Adrenal gland (tissue), 9 donors: ENCODE measurements at regions not wholly inside any gene's neighbourhood (a gene's known extent, or its start where the extent isn't known, plus 50 kb on each side); places are given as distances from the start of the nearest gene placed in this dataset.
A peak's percentile ranks its signal among the peaks of the same experiment; 100 is the strongest.

ENCODE experiments used
- DNase-seq, 7 donors: peaks; one replicate each; pipeline ENCODE4 v3.0.0-alpha.2; 2019 to 2020
- H3K27ac ChIP-seq, 5 donors: fragments of 200-600 bp; sonication (generic) in 4 of 5; 1 replicate in 3 of 5; 2 replicates in 2 of 5; pipeline versions ENCODE4 v1.5.1 to v1.8.0; 2016 to 2020; ENCODE audit warnings: mild to moderate bottlenecking in 1 of 5
- H3K27me3 ChIP-seq: fragments of 200-600 bp; 2 replicates; pipeline ENCODE4 v1.8.0; 2021
- H3K36me3 ChIP-seq, 2 donors: fragments of 200-600 bp; replicated peaks in 1 of 2; 1 replicate in 1 of 2; 2 replicates in 1 of 2; pipeline versions ENCODE4 v1.5.1 to v1.8.0; 2018 to 2022
- H3K4me1 ChIP-seq, 2 donors: fragments of 200-600 bp; replicated peaks in 1 of 2; 1 replicate in 1 of 2; 2 replicates in 1 of 2; pipeline versions ENCODE4 v1.5.1 to v1.8.0; 2018 to 2021
- H3K4me3 ChIP-seq, 4 donors: fragments of 200-600 bp; sonication (generic) in 3 of 4; one replicate each; pipeline ENCODE4 v1.5.1; 2016 to 2018
- H3K9me3 ChIP-seq, 3 donors: fragments of 200-600 bp; sonication (generic) in 1 of 3; replicated peaks in 1 of 3; 1 replicate in 2 of 3; 2 replicates in 1 of 3; pipeline versions ENCODE4 v1.5.1 to v1.8.0; 2016 to 2021
- POLR2A ChIP-seq, 2 donors: fragments of 450-650 bp; IDR thresholded peaks; one replicate each; pipeline ENCODE4 v1.6.1; 2017; ENCODE audit warnings: antibody characterized with exemption in 2 of 2, mild to moderate bottlenecking in 2 of 2, moderate library complexity in 1 of 2
- WGBS, 4 donors: extraction: QIAGEN DNeasy Blood & Tissue Kit in 2 of 4; methylation state at CpG; one replicate each; pipeline versions ENCODE4 v1.1.5 to v1.1.7; 2013 to 2017; 5-methylcytosine and 5-hydroxymethylcytosine counted together
- intact Hi-C, 2 donors: fragments of 100-400 bp; cut with DNase I; formaldehyde crosslinking; loops; one replicate each; pipeline versions ENCODE4 v1.14.1 to v1.15.0; 2022 to 2023
- TF ChIP-seq, protein P1 (sequence below), 6 experiments: fragments of 450-650 bp in 4 of 6; fragments of 200-600 bp in 2 of 6; sonication (generic) in 1 of 6; IDR thresholded peaks; 1 replicate in 5 of 6; 2 replicates in 1 of 6; pipeline versions ENCODE4 v1.5.1 to v1.8.0; 2016 to 2021; ENCODE audit warnings: antibody characterized with exemption in 6 of 6, mild to moderate bottlenecking in 2 of 6, moderate library complexity in 1 of 6
- donor health status: healthy with polysubstance abuse.
- donor health status: Bipolar disorder and iron deficiency.
- donor health status: DM: yes; HTN: yes; CAD: no.
- donor health status: DM: no; HTN: no; CAD: no.
- donor health status: DM: no; HTN: no; CAD: no.

DNA sequence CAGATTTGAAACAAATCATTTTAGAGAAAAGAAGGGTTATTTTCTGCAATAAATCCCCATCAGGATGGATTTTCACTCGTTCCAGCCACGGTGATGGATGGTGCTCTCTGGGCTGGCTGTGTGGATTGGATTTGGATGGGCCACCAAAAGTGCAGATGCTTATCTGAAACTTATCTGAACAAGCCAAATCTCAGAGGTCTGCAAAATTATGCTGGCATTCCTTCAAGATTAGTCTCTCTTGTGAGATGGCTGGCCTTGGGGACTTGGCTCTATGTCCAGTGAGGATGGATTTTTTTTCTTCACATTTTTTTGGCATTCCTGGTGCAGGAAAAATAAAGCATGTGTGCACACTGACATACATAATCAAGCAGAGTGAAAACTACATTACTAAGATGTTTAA lies 341.9 kb downstream of the GXYLT1 start:
- 13 to 39% (median 20%) methylated on average over 2 of the region's 2 CpGs for whole genome bisulfite sequencing, 4 donors
- peak in 4 of 7 donors; percentile 19 to 39 (median 26) for DNase-seq
- H3K4me3 ChIP-seq: no peak overlapping the region

DNA sequence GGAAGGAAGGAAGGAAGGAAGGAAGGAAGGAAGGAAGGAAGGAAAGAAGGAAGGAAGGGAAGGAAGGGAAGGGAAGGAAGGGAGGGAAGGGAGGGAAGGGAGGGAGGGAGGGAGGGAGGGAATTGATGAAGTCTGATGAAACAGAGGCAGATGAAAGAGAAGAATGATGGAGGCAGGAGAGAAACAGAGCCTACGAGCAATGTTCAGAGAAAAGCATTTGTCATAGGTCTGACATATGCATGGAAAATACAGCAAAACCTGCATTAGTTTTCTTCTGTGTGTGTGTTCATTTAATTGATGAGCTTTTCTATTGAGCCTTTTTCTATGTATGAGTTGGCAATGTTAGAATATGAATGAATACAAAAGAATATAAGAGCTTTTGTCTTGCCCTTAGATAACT lies 343.4 kb downstream of the GXYLT1 start:
- H3K36me3 ChIP-seq: no peaks in the 10 kb centered on the region
- TF ChIP-seq POLR2A (IDR thresholded peaks at IDR 0.05): no peak
- TF ChIP-seq, protein P1, sequence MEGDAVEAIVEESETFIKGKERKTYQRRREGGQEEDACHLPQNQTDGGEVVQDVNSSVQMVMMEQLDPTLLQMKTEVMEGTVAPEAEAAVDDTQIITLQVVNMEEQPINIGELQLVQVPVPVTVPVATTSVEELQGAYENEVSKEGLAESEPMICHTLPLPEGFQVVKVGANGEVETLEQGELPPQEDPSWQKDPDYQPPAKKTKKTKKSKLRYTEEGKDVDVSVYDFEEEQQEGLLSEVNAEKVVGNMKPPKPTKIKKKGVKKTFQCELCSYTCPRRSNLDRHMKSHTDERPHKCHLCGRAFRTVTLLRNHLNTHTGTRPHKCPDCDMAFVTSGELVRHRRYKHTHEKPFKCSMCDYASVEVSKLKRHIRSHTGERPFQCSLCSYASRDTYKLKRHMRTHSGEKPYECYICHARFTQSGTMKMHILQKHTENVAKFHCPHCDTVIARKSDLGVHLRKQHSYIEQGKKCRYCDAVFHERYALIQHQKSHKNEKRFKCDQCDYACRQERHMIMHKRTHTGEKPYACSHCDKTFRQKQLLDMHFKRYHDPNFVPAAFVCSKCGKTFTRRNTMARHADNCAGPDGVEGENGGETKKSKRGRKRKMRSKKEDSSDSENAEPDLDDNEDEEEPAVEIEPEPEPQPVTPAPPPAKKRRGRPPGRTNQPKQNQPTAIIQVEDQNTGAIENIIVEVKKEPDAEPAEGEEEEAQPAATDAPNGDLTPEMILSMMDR (IDR thresholded peaks at IDR 0.05): no peak
- no peaks in the 10 kb centered on the region for H3K4me1 ChIP-seq
- whole genome bisulfite sequencing, 4 donors: 70 to 96% (median 80%) methylated on average over 1 of the region's 1 CpG
- H3K27ac ChIP-seq: no peak overlapping the region
- no peak overlapping the region for H3K4me3 ChIP-seq
- H3K27me3 ChIP-seq: no peaks in the 10 kb centered on the region
- intact Hi-C loops: no loop called here
- H3K9me3 ChIP-seq: no peaks in the 10 kb centered on the region
- no peak for DNase-seq

More for the DNA sequence above, 341.9 kb downstream of the GXYLT1 start:
- H3K27me3 ChIP-seq: no peaks in the 10 kb centered on the region
- H3K27ac ChIP-seq: no peak overlapping the region
- H3K9me3 ChIP-seq: no peaks in the 10 kb centered on the region
- no peaks in the 10 kb centered on the region for H3K4me1 ChIP-seq
- intact Hi-C loops: no loop called here
- TF ChIP-seq POLR2A (IDR thresholded peaks at IDR 0.05): no peak
- TF ChIP-seq, protein P1 (IDR thresholded peaks at IDR 0.05): no peak
- no peaks in the 10 kb centered on the region for H3K36me3 ChIP-seq

DNA sequence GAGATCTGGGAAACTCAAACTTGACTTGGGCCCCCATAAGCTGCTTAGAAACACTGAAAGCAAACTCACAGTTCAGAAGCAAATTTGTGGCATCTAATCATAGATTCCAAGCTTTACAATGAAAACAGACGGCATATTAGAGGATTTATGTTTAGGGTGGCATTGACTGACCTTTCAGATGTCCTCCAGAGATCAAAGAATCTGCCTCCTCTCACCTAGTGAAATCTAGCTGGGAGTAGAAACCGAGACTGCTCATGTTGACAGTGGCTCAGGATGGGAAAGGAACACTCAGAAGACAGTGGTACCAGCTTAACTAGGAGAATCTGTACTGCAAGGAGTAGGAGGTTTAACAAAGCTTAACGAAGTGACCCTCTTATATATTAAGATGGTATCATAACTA lies 345.0 kb downstream of the GXYLT1 start:
- Histone ChIP-seq H3K27me3 (no peaks in the 10 kb centered on the region), H3K4me1 (no peaks in the 10 kb centered on the region), H3K9me3 (no peaks in the 10 kb centered on the region), H3K36me3 (no peaks in the 10 kb centered on the region), H3K27ac (no peak overlapping the region), H3K4me3 (no peak overlapping the region)
- TF ChIP-seq, protein P1 (IDR thresholded peaks at IDR 0.05): no peak
- no peak for TF ChIP-seq POLR2A (IDR thresholded peaks at IDR 0.05)
- DNase-seq: no peak
- intact Hi-C loops: no loop called here
- 65 to 78% (median 72%) methylated on average over 3 of the region's 3 CpGs for WGBS, 4 donors

DNA sequence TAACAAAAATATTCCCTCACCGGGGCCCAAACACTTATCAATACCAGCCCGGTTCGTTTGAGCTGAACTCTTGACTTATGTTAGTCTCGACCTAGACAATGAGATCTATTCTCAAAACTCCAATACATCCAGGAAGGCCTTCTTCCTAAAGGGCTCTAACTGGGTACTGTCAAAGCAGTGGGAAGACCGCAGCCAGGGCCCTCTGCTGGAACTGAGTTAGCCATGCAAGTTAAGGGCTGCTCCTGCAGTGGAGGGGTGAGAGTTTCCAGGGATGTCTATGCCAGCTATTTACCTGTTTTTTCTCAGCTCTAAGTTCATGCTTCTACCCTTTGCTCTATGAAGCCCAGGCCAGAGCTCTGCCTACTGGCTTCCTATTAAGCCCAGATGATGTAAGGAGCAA lies 348.8 kb downstream of the GXYLT1 start:
- intact Hi-C loops: no loop called here
- TF ChIP-seq POLR2A (IDR thresholded peaks at IDR 0.05): no peak
- TF ChIP-seq, protein P1 (IDR thresholded peaks at IDR 0.05): no peak
- WGBS, 4 donors: 87 to 92% (median 89%) methylated on average over 5 of the region's 5 CpGs
- H3K27me3 ChIP-seq: no peaks in the 10 kb centered on the region
- no peak overlapping the region for H3K4me3 ChIP-seq
- no peak for DNase-seq
- peaks cover 0 to 6% (median 0%) of the 10 kb centered on the region in 3 donors for H3K9me3 ChIP-seq
- no peak overlapping the region for H3K27ac ChIP-seq
- no peaks in the 10 kb centered on the region for H3K4me1 ChIP-seq
- H3K36me3 ChIP-seq: no peaks in the 10 kb centered on the region
